Smooth muscle cell (in vitro differentiated cells): ENCODE measurements at regions not wholly inside any gene's neighbourhood (a gene's known extent, or its start where the extent isn't known, plus 50 kb on each side); places are given as distances from the start of the nearest gene placed in this dataset.
"Not testable (repeated sequence)": the region's sequence is repeated elsewhere in the genome, so short reads cannot be mapped to it uniquely, and the experiment has no call there.

Source experiments
- DNase-seq: peaks from one replicate; lab custom pipeline; 2025; ENCODE audit not compliant: unreplicated experiment; lab: John Stamatoyannopoulos, UW
- H2AFZ ChIP-seq: fragments of 200-600 bp; sonication (generic); 2 replicates; pipeline ENCODE4 v1.6.0; 2016; ENCODE audit warnings: antibody characterized with exemption, low read depth, mild to moderate bottlenecking
- H3F3A ChIP-seq: fragments of 200-600 bp; sonication (generic); 2 replicates; pipeline ENCODE4 v1.6.0; 2017; ENCODE audit warnings: antibody characterized with exemption, low read depth
- H3K27ac ChIP-seq: fragments of 200-600 bp; sonication (generic); 2 replicates; pipeline ENCODE4 v1.5.1; 2016; ENCODE audit warnings: low read depth, mild to moderate bottlenecking
- H3K27me3 ChIP-seq: fragments of 200-600 bp; sonication (generic); 2 replicates; pipeline ENCODE4 v1.6.1; 2016; ENCODE audit warnings: low read depth, mild to moderate bottlenecking
- H3K36me3 ChIP-seq: fragments of 200-600 bp; sonication (generic); 2 replicates; pipeline ENCODE4 v1.5.1; 2016; ENCODE audit warnings: low read depth
- H3K4me1 ChIP-seq: fragments of 200-600 bp; sonication (generic); 2 replicates; pipeline ENCODE4 v1.5.1; 2016; ENCODE audit warnings: low read depth
- H3K4me2 ChIP-seq: fragments of 200-600 bp; sonication (generic); 2 replicates; pipeline ENCODE4 v1.6.0; 2016; ENCODE audit warnings: mild to moderate bottlenecking
- H3K4me3 ChIP-seq: fragments of 200-600 bp; sonication (generic); 2 replicates; pipeline ENCODE4 v1.5.1; 2016; ENCODE audit warnings: mild to moderate bottlenecking
- H3K79me2 ChIP-seq: fragments of 200-600 bp; sonication (generic); 2 replicates; pipeline ENCODE4 v1.6.0; 2016; ENCODE audit warnings: low read depth, mild to moderate bottlenecking
- H3K9ac ChIP-seq: fragments of 200-600 bp; sonication (generic); 2 replicates; pipeline ENCODE4 v1.6.0; 2016; ENCODE audit warnings: low read depth
- H3K9me3 ChIP-seq: fragments of 200-600 bp; sonication (generic); replicated peaks from 2 replicates; pipeline ENCODE4 v1.5.1; 2016; ENCODE audit warnings: low read depth
- H4K20me1 ChIP-seq: fragments of 200-600 bp; sonication (generic); 2 replicates; pipeline ENCODE4 v1.6.0; 2016; ENCODE audit warnings: low read depth
- WGBS: methylation state at CpG from one replicate; pipeline ENCODE4 v1.1.7; 2016; ENCODE audit warnings: low lambda C conversion rate; 5-methylcytosine and 5-hydroxymethylcytosine counted together
- TF ChIP-seq, protein P1 (sequence below): fragments of 200-600 bp; sonication (generic); IDR thresholded peaks from 2 replicates; pipeline ENCODE4 v1.5.1; 2017; ENCODE audit warnings: borderline replicate concordance, mild to moderate bottlenecking, antibody characterized with exemption; ENCODE audit not compliant: insufficient read depth, poor library complexity, severe bottlenecking

DNA sequence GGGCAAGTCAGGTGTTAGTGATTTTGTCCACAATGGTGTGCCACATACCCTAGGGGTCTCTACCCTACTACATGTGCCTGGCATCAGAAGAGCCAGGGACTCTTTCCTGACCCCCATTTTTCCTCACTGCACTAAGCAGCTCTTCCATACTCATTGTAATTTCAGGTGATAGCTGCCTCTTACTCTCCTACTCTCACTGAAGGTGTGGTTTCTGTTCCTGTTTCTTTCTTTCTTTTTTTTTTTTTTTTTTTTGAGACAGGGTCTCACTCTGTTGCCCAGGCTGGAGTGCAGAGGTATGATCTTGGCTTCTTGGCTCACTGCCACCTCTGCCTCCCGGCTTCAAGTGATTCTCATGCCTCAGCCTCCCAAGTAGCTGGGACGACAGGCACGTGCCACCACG lies 164.9 kb upstream of the USP9X start:
- H3K27ac ChIP-seq: no peak overlapping the region
- no peak overlapping the region for H3K9ac ChIP-seq
- H3K4me3 ChIP-seq: no peak overlapping the region
- no peaks in the 10 kb centered on the region for H4K20me1 ChIP-seq
- no peaks in the 10 kb centered on the region for H3K9me3 ChIP-seq
- peaks cover 5% of the 10 kb centered on the region for H3K36me3 ChIP-seq
- H3K4me2 ChIP-seq: no peak overlapping the region
- TF ChIP-seq, protein P1, sequence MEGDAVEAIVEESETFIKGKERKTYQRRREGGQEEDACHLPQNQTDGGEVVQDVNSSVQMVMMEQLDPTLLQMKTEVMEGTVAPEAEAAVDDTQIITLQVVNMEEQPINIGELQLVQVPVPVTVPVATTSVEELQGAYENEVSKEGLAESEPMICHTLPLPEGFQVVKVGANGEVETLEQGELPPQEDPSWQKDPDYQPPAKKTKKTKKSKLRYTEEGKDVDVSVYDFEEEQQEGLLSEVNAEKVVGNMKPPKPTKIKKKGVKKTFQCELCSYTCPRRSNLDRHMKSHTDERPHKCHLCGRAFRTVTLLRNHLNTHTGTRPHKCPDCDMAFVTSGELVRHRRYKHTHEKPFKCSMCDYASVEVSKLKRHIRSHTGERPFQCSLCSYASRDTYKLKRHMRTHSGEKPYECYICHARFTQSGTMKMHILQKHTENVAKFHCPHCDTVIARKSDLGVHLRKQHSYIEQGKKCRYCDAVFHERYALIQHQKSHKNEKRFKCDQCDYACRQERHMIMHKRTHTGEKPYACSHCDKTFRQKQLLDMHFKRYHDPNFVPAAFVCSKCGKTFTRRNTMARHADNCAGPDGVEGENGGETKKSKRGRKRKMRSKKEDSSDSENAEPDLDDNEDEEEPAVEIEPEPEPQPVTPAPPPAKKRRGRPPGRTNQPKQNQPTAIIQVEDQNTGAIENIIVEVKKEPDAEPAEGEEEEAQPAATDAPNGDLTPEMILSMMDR: no peak
- H3K27me3 ChIP-seq: no peaks in the 10 kb centered on the region
- H2AFZ ChIP-seq: no peak overlapping the region
- H3K4me1 ChIP-seq: no peaks in the 10 kb centered on the region
- 78% methylated on average over 4 of the region's 4 CpGs for WGBS
- no peaks in the 10 kb centered on the region for H3F3A ChIP-seq
- no peak for DNase-seq
- no peaks in the 10 kb centered on the region for H3K79me2 ChIP-seq

DNA sequence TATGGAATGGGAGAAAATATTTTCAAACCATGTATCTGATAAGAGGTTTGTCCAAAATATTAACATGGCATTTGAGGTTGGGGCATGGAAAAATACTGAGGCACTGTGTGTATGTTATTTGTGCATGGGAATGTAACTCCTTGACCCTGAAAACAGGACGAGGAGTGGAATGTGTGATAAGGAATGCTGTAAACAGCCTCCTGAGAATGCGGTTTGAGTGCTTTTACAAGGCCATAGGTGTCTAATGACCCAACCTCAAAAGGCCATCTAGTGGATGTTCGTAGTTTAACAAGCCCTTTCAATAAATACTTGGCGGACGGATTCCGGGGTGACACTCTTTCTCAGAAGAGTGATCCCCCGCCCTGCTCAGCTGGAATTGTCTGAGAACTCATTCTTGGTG lies 162.9 kb upstream of the USP9X start:
- Histone ChIP-seq H3K36me3 (peaks cover 5% of the 10 kb centered on the region), H3K27ac (no peak overlapping the region), H3K79me2 (no peaks in the 10 kb centered on the region), H4K20me1 (no peaks in the 10 kb centered on the region), H3K4me1 (no peaks in the 10 kb centered on the region), H3K4me2 (no peak overlapping the region), H3K27me3 (no peaks in the 10 kb centered on the region), H2AFZ (no peak overlapping the region), H3K4me3 (no peak overlapping the region), H3K9ac (no peak overlapping the region), H3F3A (no peaks in the 10 kb centered on the region), H3K9me3 (no peaks in the 10 kb centered on the region)
- no peak for DNase-seq
- TF ChIP-seq, protein P1: peak; percentile 33
- WGBS: 32% methylated on average over 7 of the region's 7 CpGs

DNA sequence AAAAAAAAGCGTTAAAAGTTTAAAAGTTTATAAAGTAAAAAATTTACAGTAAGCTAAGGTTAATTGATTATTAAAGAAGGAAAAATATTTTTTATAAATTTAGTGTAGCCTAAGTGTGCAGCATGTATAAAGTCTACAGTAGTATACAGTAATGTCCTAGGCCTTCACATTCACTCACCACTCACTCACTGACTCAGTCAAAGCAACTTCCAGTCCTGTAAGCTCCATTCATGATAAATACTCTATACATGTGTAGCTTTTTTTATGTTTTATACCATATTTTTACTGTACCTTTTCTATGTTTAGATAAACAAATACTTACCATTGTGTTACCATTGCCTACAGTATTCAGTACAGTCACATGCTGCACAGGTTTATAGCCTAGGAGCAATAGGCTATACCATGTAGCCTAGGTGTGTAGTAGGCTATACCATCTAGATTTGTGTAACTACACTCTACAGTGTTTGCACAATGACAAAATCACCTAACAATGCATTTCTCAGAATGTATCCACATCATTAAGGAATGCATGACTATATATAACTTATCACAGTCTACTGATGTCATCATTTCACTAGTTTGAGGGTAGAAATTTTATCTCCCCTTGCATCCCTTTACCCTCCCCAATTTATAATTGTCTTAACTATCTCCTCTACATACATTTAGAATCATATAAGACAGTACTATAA lies 158.4 kb upstream of the USP9X start:
- H3K4me3 ChIP-seq, H3F3A ChIP-seq, H3K4me1 ChIP-seq, H3K79me2 ChIP-seq, DNase-seq, H3K4me2 ChIP-seq, H2AFZ ChIP-seq, H4K20me1 ChIP-seq, H3K9ac ChIP-seq, H3K36me3 ChIP-seq, H3K9me3 ChIP-seq, H3K27me3 ChIP-seq: not testable (repeated sequence)
- WGBS: 94% methylated on average over 1 of the region's 1 CpG
- H3K27ac ChIP-seq: peak overlapping the region; percentile 20

DNA sequence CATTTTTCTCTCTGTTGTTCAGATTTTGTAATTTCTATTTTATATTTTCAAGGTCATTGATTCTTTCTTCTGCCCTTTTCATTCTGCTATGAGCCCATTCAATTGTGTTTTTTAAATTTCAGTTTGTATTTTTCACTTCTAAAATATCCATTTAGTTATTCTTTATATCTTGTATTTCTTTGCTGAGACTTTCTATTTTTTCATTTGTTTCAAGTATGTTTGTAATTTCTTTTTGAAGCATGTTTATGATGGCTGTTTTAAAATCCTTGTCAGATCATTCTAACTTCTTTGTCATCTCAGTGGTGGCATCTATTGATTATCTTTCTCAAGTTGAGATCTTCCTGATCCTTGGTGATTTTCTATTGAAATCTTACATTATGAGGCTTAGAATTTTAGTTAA lies 157.2 kb upstream of the USP9X start:
- Histone ChIP-seq H3K36me3 (no peaks in the 10 kb centered on the region), H3F3A (no peaks in the 10 kb centered on the region), H3K9me3 (no peaks in the 10 kb centered on the region), H3K27me3 (no peaks in the 10 kb centered on the region), H4K20me1 (no peaks in the 10 kb centered on the region), H3K4me3 (no peak overlapping the region), H3K79me2 (no peaks in the 10 kb centered on the region), H3K9ac (no peak overlapping the region), H3K4me2 (no peak overlapping the region), H3K27ac (no peak overlapping the region), H3K4me1 (peaks cover 3% of the 10 kb centered on the region), H2AFZ (no peak overlapping the region)
- no peak for DNase-seq
- TF ChIP-seq, protein P1: no peak
